A673 (cell line): ENCODE measurements at regions not wholly inside any gene's neighbourhood (a gene's known extent, or its start where the extent isn't known, plus 50 kb on each side); places are given as distances from the start of the nearest gene placed in this dataset.

ENCODE experiments used
- BruUV-seq: library from RNA; stranded (reverse); fragments of 400-500 nt; replicated peaks from 2 replicates; lab custom pipeline; 2021; lab: Mats Ljungman, UMichigan
- CTCF ChIA-PET: fragments of 300-600 bp; sonication (Branson Sonifier 250); formaldehyde crosslinking; loops from one replicate; lab custom pipeline; 2022; ENCODE audit warnings: antibody characterized with exemption; lab: Charles Lee
- POLR2A ChIA-PET: fragments of 300-600 bp; sonication (Branson Sonifier 250); formaldehyde crosslinking; loops from one replicate; lab custom pipeline; 2022; ENCODE audit warnings: antibody characterized with exemption; ENCODE audit not compliant: low non-redundant PET; lab: Charles Lee
- DNase-seq: peaks from one replicate; pipeline ENCODE4 v3.0.0-alpha.2; 2015; ENCODE audit warnings: low spot score
- H3K27ac ChIP-seq: fragments of 200-600 bp; sonication (generic); 2 replicates; pipeline ENCODE4 v1.5.1; 2016; ENCODE audit warnings: mixed run types, low read depth, mild to moderate bottlenecking, mixed read lengths, antibody characterized with exemption, low read length; ENCODE audit not compliant: poor library complexity, severe bottlenecking
- H3K27me3 ChIP-seq: fragments of 200-600 bp; sonication (generic); replicated peaks from 2 replicates; pipeline ENCODE4 v1.6.1; 2017; ENCODE audit warnings: mixed run types, low read depth, mild to moderate bottlenecking, mixed read lengths, antibody characterized with exemption, low read length; ENCODE audit not compliant: insufficient read depth, poor library complexity
- H3K36me3 ChIP-seq: fragments of 200-600 bp; sonication (generic); 2 replicates; pipeline ENCODE4 v1.6.1; 2016; ENCODE audit warnings: mixed run types, mild to moderate bottlenecking, mixed read lengths, antibody characterized with exemption, low read length; ENCODE audit not compliant: insufficient read depth, poor library complexity, severe bottlenecking
- H3K4me1 ChIP-seq: fragments of 200-600 bp; sonication (generic); 2 replicates; pipeline ENCODE4 v1.6.1; 2017; ENCODE audit warnings: mixed run types, mild to moderate bottlenecking, mixed read lengths, antibody characterized with exemption, low read length; ENCODE audit not compliant: insufficient read depth, poor library complexity, severe bottlenecking
- H3K4me3 ChIP-seq: fragments of 200-600 bp; sonication (generic); 2 replicates; pipeline ENCODE4 v1.5.1; 2016; ENCODE audit warnings: low read depth, mixed run types, mild to moderate bottlenecking, mixed read lengths, low read length; ENCODE audit not compliant: poor library complexity, severe bottlenecking
- H3K9me3 ChIP-seq: fragments of 200-600 bp; sonication (generic); 2 replicates; pipeline ENCODE4 v1.6.1; 2016; ENCODE audit warnings: mixed run types, low read depth, mild to moderate bottlenecking, mixed read lengths, antibody characterized with exemption, low read length; ENCODE audit not compliant: poor library complexity, severe bottlenecking
- EZH2 ChIP-seq: fragments of 200-600 bp; sonication (generic); IDR thresholded peaks from 2 replicates; pipeline ENCODE4 v1.6.1; 2017; ENCODE audit warnings: borderline replicate concordance, low read depth, mild to moderate bottlenecking, mixed read lengths, antibody characterized with exemption, low read length; ENCODE audit not compliant: poor library complexity, severe bottlenecking
- intact Hi-C: fragments of 100-400 bp; cut with micrococcal nuclease; formaldehyde crosslinking; loops from one replicate; pipeline ENCODE4 v1.10.0; 2022; ENCODE audit not compliant: unreplicated experiment
- TF ChIP-seq, protein P1 (sequence below): fragments of 300-800, 200-600 bp; sonication (generic); conservative IDR thresholded peaks from 2 replicates; pipeline ENCODE4 v1.5.1; 2017; ENCODE audit warnings: low read depth, mild to moderate bottlenecking, antibody characterized with exemption, low read length, moderate library complexity, mixed read lengths

GRCh38 chr13:38042771-38043170 lies 173.2 kb upstream of the TRPC4 start:
- Histone ChIP-seq H3K9me3 (no peaks in the 10 kb centered on the region), H3K4me1 (peaks cover 9% of the 10 kb centered on the region), H3K27ac (peak overlapping the region; percentile 3), H3K4me3 (no peak overlapping the region), H3K27me3 (no peaks in the 10 kb centered on the region), H3K36me3 (no peaks in the 10 kb centered on the region)
- ChIA-PET CTCF (interaction anchor here (1.2 kb wide), 1 partner anchor 402 kb away, joined by 4 read pairs; no protein-coding TSS in a partner anchor), POLR2A (no interaction called here)
- BruUV-seq: no TSS peak
- TF ChIP-seq, protein P1, sequence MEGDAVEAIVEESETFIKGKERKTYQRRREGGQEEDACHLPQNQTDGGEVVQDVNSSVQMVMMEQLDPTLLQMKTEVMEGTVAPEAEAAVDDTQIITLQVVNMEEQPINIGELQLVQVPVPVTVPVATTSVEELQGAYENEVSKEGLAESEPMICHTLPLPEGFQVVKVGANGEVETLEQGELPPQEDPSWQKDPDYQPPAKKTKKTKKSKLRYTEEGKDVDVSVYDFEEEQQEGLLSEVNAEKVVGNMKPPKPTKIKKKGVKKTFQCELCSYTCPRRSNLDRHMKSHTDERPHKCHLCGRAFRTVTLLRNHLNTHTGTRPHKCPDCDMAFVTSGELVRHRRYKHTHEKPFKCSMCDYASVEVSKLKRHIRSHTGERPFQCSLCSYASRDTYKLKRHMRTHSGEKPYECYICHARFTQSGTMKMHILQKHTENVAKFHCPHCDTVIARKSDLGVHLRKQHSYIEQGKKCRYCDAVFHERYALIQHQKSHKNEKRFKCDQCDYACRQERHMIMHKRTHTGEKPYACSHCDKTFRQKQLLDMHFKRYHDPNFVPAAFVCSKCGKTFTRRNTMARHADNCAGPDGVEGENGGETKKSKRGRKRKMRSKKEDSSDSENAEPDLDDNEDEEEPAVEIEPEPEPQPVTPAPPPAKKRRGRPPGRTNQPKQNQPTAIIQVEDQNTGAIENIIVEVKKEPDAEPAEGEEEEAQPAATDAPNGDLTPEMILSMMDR: no peak
- peak; percentile 55 for DNase-seq
- intact Hi-C loops: loop anchor here (5.0 kb wide), 1 partner anchor 275 kb away; no protein-coding TSS in a partner anchor

DNA sequence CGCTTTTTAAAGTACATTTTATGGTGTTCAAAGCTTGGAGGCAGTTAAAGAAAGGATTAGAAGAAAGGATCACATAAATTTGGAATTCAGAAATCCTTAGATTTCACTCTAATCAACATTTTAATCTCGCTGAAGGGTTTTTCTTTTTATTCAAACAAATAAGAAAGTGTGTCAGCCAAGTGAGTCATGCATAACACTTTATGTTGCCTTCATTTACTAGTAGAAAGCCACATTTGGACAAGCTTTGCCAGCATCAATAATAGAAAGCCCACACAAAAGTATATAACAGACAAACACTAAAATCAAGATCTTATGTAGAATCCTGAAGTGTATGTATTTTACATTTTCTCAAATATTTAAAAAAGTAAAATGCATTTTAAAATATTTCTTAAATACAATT lies 154.9 kb upstream of the TRPC4 start:
- BruUV-seq: no TSS peak
- Histone ChIP-seq H3K4me3 (no peak overlapping the region), H3K9me3 (peaks cover 16% of the 10 kb centered on the region), H3K27me3 (no peaks in the 10 kb centered on the region), H3K27ac (no peak overlapping the region), H3K4me1 (no peaks in the 10 kb centered on the region), H3K36me3 (no peaks in the 10 kb centered on the region)
- TF ChIP-seq, protein P1: no peak
- TF ChIP-seq EZH2: no peak
- peak; percentile 43 for DNase-seq
- CTCF ChIA-PET: no interaction called here
- intact Hi-C loops: no loop called here
- POLR2A ChIA-PET: no interaction called here

GRCh38 chr13:38017320-38017719 lies 147.7 kb upstream of the TRPC4 start:
- Histone ChIP-seq H3K4me1 (peaks cover 8% of the 10 kb centered on the region), H3K36me3 (no peaks in the 10 kb centered on the region), H3K27ac (no peak overlapping the region), H3K4me3 (no peak overlapping the region), H3K27me3 (no peaks in the 10 kb centered on the region), H3K9me3 (peaks cover 22% of the 10 kb centered on the region)
- TF ChIP-seq, protein P1: no peak
- no peak for TF ChIP-seq EZH2
- no peak for DNase-seq
- ChIA-PET CTCF (no interaction called here), POLR2A (no interaction called here)
- no TSS peak for BruUV-seq
- intact Hi-C loops: no loop called here
